ENCODE measurements at regions not wholly inside any gene's neighbourhood (a gene's known extent, or its start where the extent isn't known, plus 50 kb on each side); places are given as distances from the start of the nearest gene placed in this dataset.

- H3K27me3 ChIP-seq (ENCODE audit: control insufficient read depth, insufficient read depth, low read length), result peaks cover 9% of the 10 kb centered on the region; the same call in 1 of the 2 replicates
- no peak overlapping the region for H3K4me3 ChIP-seq (ENCODE audit: low read depth, low read length)
- H3K9me3 ChIP-seq (ENCODE audit: control insufficient read depth, insufficient read depth, low read depth, low read length), result no peaks in the 10 kb centered on the region
- no peaks in the 10 kb centered on the region for H3K36me3 ChIP-seq (ENCODE audit: control insufficient read depth, insufficient read depth, low read length)
- no peak overlapping the region for H3K9ac ChIP-seq (ENCODE audit: low read length)
- H3K4me1 ChIP-seq (ENCODE audit: control insufficient read depth, insufficient read depth, low read length), result peaks cover 22% of the 10 kb centered on the region
- no peak overlapping the region for H3K27ac ChIP-seq (ENCODE audit: low read depth, low read length)
Observed at GRCh38 chr1:200231787-200232231, 178.0 kb downstream of the ZNF281 start.

- Histone ChIP-seq H3K27ac (ENCODE audit: low read depth, low read length) (no peak overlapping the region), H3K9ac (ENCODE audit: low read length) (no peak overlapping the region), H3K27me3 (ENCODE audit: control insufficient read depth, insufficient read depth, low read length) (peaks cover 4% of the 10 kb centered on the region; the same call in 1 of the 2 replicates), H3K4me3 (ENCODE audit: low read depth, low read length) (no peak overlapping the region), H3K4me1 (ENCODE audit: control insufficient read depth, insufficient read depth, low read length) (peaks cover 32% of the 10 kb centered on the region), H3K9me3 (ENCODE audit: control insufficient read depth, insufficient read depth, low read depth, low read length) (no peaks in the 10 kb centered on the region), H3K36me3 (ENCODE audit: control insufficient read depth, insufficient read depth, low read length) (no peaks in the 10 kb centered on the region)
Observed at GRCh38 chr1:200230671-200231070, 179.2 kb downstream of the ZNF281 start.

DNA sequence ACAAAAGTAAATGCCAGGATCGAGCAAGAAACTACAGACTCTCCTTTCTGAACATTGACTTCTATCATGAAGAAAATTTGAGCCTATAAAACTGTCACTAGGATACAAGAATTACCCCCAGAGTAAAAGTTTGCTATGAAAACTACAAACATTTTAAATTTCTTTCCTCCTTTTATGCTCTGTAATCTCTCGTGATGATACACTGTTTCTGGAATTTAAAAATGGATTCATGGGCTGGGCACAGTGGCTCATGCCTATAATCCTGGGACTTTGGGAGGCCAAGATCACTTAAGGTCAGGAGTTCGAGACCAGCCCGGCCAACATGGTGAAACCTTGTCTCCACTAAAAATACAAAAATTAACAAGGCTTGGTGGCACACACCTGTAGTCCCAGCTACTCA lies 181.3 kb downstream of the ZNF281 start:
- no peak overlapping the region for H3K9ac ChIP-seq (ENCODE audit: low read length)
- H3K9me3 ChIP-seq (ENCODE audit: control insufficient read depth, insufficient read depth, low read depth, low read length), result no peaks in the 10 kb centered on the region
- H3K4me3 ChIP-seq (ENCODE audit: low read depth, low read length), result no peak overlapping the region
- no peaks in the 10 kb centered on the region; the same call in 1 of the 2 replicates for H3K27me3 ChIP-seq (ENCODE audit: control insufficient read depth, insufficient read depth, low read length)
- peaks cover 29% of the 10 kb centered on the region for H3K4me1 ChIP-seq (ENCODE audit: control insufficient read depth, insufficient read depth, low read length)
- no peaks in the 10 kb centered on the region for H3K36me3 ChIP-seq (ENCODE audit: control insufficient read depth, insufficient read depth, low read length)
- H3K27ac ChIP-seq (ENCODE audit: low read depth, low read length), result no peak overlapping the region

DNA sequence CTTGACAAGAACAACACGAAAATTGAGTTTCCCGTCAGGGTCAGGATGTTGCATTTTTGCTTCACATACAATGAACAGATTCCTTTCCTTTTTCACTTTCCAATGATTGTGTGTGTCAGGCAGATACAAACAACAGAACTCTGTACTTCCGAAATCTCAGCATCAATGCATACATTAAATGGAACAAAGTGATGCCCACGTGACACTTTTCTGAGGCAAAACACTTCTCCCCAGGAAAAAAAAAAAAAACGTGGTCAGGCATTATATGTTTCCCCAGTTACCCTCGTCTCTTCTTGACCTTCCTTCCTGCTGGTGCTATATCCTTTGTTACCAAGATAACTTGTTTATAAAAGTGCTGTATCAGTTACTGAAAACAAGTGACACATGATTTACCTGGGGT lies 181.8 kb downstream of the ZNF281 start:
- Histone ChIP-seq H3K36me3 (ENCODE audit: control insufficient read depth, insufficient read depth, low read length) (no peaks in the 10 kb centered on the region), H3K9ac (ENCODE audit: low read length) (no peak overlapping the region), H3K4me1 (ENCODE audit: control insufficient read depth, insufficient read depth, low read length) (peaks cover 28% of the 10 kb centered on the region), H3K27ac (ENCODE audit: low read depth, low read length) (no peak overlapping the region), H3K4me3 (ENCODE audit: low read depth, low read length) (no peak overlapping the region), H3K9me3 (ENCODE audit: control insufficient read depth, insufficient read depth, low read depth, low read length) (no peaks in the 10 kb centered on the region), H3K27me3 (ENCODE audit: control insufficient read depth, insufficient read depth, low read length) (no peaks in the 10 kb centered on the region; the same call in 1 of the 2 replicates)

Data from HUES6 (cell line).